ENCODE measurements at regions not wholly inside any gene's neighbourhood (a gene's known extent, or its start where the extent isn't known, plus 50 kb on each side); places are given as distances from the start of the nearest gene placed in this dataset.

DNA sequence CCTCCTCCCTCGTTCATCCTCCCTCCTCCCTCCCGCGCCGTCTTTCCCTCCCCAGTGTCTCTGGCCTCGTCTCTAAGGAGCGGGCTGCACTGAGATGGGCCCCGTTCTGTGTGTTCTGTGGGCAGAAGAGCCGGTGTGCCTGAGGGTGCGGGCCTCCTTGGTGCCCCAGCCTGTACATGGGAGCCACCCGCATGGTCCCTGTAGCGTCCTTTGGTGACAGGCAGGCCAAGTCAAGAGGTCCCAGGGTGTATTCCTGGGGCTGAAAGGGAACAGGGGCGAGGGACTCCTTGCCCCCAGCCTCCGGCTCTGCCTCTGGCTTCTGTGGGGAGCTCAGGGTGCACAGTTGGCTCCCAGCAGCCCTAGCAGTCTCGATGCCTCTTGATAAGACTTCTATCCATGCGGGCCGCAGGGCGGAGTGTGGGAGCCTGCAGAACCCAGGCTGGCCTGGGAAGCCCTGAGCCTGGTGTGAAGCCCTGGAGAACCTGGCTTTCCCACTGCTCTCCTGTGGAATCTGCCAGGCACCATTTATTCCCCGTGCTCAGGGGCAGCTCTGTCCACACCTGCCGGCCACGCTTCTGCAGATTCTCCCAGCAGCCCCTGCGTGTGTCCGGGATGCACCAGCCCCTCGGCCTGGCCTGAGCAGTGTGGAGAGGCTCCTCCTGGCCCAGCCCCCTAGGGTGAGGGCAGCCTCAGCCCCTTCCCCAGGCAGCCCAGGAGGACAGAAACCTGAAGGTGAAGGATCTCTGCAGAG lies 181.3 kb downstream of the KIF26A start:
- no peak for TF ChIP-seq CTCF (IDR thresholded peaks at IDR 0.05)
- Histone ChIP-seq H3K4me1 (no peaks in the 10 kb centered on the region), H3K27me3 (peaks cover 0 to 49% of the 10 kb centered on the region in 2 donors), H3K4me3 (no peak overlapping the region), H3K36me3 (no peaks in the 10 kb centered on the region), H3K27ac (no peak overlapping the region), H3K9me3 (no peaks in the 10 kb centered on the region)
- intact Hi-C loops (cut with DNase I; ENCODE audit: low total_unique reads) = no loop called here
- peak in 1 of 2 donors; percentile 46 for DNase-seq

GRCh38 chr14:104320611-104321086 lies 182.3 kb downstream of the KIF26A start:
- Histone ChIP-seq H3K4me1 (no peaks in the 10 kb centered on the region), H3K36me3 (no peaks in the 10 kb centered on the region), H3K27me3 (peaks cover 0 to 49% of the 10 kb centered on the region in 2 donors), H3K27ac (no peak overlapping the region), H3K4me3 (no peak overlapping the region), H3K9me3 (no peaks in the 10 kb centered on the region)
- DNase-seq = peak in 1 of 2 donors; percentile 45
- TF ChIP-seq CTCF (IDR thresholded peaks at IDR 0.05) = no peak
- intact Hi-C loops (cut with DNase I; ENCODE audit: low total_unique reads) = no loop called here

- no peaks in the 10 kb centered on the region for H3K4me1 ChIP-seq
- intact Hi-C loops (cut with DNase I; ENCODE audit: low total_unique reads) = no loop called here
- H3K4me3 ChIP-seq = no peak overlapping the region
- peaks cover 0 to 45% of the 10 kb centered on the region in 2 donors for H3K27me3 ChIP-seq
- DNase-seq = peak in 1 of 2 donors; percentile 62
- no peak for TF ChIP-seq CTCF (IDR thresholded peaks at IDR 0.05)
- H3K36me3 ChIP-seq = no peaks in the 10 kb centered on the region
- no peaks in the 10 kb centered on the region for H3K9me3 ChIP-seq
- no peak overlapping the region for H3K27ac ChIP-seq
Measured at GRCh38 chr14:104321088-104321801, 182.9 kb downstream of the KIF26A start.

DNA sequence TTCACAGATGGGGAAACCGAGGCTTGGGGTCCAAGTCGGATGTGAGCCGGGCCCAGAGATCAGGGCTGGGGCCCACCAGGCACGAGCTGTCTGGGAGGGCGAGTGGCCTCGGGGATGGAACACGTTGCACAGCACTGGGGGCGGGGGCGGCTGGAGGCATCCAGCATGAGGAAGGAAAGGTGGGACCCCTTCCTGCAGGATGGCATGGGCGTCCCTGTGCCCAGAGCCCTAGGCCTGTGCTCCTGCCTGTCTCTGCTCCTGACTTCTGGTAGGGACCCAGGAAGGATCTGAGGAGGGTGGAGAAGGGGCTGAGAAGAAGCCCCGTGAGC lies 183.4 kb downstream of the KIF26A start:
- Histone ChIP-seq H3K27me3 (peaks cover 0 to 45% of the 10 kb centered on the region in 2 donors), H3K9me3 (no peaks in the 10 kb centered on the region), H3K4me1 (no peaks in the 10 kb centered on the region), H3K36me3 (no peaks in the 10 kb centered on the region), H3K27ac (no peak overlapping the region), H3K4me3 (no peak overlapping the region)
- TF ChIP-seq CTCF (IDR thresholded peaks at IDR 0.05) = no peak
- DNase-seq = peak in 1 of 2 donors; percentile 48
- intact Hi-C loops (cut with DNase I; ENCODE audit: low total_unique reads) = no loop called here

DNA sequence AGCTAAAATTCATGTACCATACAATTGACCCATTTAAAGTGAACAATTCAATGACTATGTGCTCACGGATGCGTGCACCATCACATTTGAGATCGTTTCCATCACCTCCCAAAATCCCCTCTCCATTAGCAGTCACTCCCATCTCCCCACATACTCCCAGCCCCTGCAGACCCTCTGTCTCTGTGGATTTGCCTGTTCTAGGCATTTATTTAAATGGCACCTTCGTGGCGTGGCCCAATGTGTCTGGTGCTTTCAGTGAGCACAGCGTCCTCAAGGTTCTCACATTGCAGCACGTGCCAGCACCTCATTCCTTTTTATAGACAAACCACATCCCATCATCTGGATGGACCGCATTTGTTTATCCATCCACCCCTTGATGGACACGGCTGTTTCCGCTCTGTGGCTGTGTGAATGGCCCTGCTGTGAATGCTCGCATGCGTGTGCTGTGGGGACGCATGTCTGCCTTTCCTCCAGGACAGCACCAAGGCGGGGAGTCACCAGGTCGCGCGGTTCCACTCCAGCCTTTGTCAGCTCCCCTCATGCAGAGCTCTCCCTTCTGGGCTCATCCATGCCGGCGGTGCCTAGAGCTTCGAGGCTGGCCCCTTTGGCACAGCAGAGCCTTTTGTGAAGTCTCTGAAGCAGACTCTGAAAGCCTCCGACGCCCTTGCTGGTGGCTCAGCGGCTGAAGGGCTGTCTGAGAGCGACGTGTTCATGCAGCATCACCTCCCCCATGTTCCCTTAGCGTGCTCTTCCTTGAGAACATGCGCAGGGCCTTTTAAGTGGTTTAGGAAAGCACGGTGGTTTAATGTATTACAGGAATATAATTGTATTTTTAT lies 184.4 kb downstream of the KIF26A start:
- H3K27me3 ChIP-seq = peaks cover 0 to 41% of the 10 kb centered on the region in 2 donors
- DNase-seq = peak in 1 of 2 donors; percentile 35
- H3K4me3 ChIP-seq = no peak overlapping the region
- no peak for TF ChIP-seq CTCF (IDR thresholded peaks at IDR 0.05)
- no peaks in the 10 kb centered on the region for H3K4me1 ChIP-seq
- no peaks in the 10 kb centered on the region for H3K36me3 ChIP-seq
- intact Hi-C loops (cut with DNase I; ENCODE audit: low total_unique reads) = no loop called here
- no peak overlapping the region for H3K27ac ChIP-seq
- H3K9me3 ChIP-seq = no peaks in the 10 kb centered on the region

Measured in tibial artery (tissue), 4 donors.